Left forelimb (tissue), 1 donor: ENCODE measurements at regions not wholly inside any gene's neighbourhood (a gene's known extent, or its start where the extent isn't known, plus 50 kb on each side); places are given as distances from the start of the nearest gene placed in this dataset.
"Not testable (repeated sequence)": the region's sequence is repeated elsewhere in the genome, so short reads cannot be mapped to it uniquely, and the experiment has no call there.

Source experiments
- DNase-seq: peaks from one replicate; pipeline ENCODE4 v3.0.0-alpha.2; 2018; ENCODE audit warnings: low spot score

- DNase-seq = no peak
Measured at GRCh38 chr18:38575648-38576047, 1010.0 kb upstream of the CELF4 start.

GRCh38 chr18:38575023-38575422 is 1009.4 kb upstream of the CELF4 start:
- no peak for DNase-seq

GRCh38 chr18:38572554-38573111 is 1007.0 kb upstream of the CELF4 start:
- no peak for DNase-seq

GRCh38 chr18:38571651-38572050 is 1006.1 kb upstream of the CELF4 start:
- DNase-seq = no peak

- DNase-seq = no peak
Measured at GRCh38 chr18:38565513-38565912, 999.9 kb upstream of the CELF4 start.

- DNase-seq = no peak
Measured at GRCh38 chr18:38563396-38563980, 997.9 kb upstream of the CELF4 start.

GRCh38 chr18:38557006-38557405 is 991.4 kb upstream of the CELF4 start:
- DNase-seq = no peak

GRCh38 chr18:38552732-38553321 is 987.2 kb upstream of the CELF4 start:
- no peak for DNase-seq

GRCh38 chr18:38551881-38552280 is 986.3 kb upstream of the CELF4 start:
- DNase-seq = no peak

GRCh38 chr18:38545071-38545470 is 979.5 kb upstream of the CELF4 start:
- no peak for DNase-seq

GRCh38 chr18:38539856-38540255 is 974.3 kb upstream of the CELF4 start:
- no peak for DNase-seq

- no peak for DNase-seq
Measured at GRCh38 chr18:38539371-38539770, 973.8 kb upstream of the CELF4 start.

- no peak for DNase-seq
Measured at GRCh38 chr18:38534073-38534472, 968.5 kb upstream of the CELF4 start.

- DNase-seq = no peak
Measured at GRCh38 chr18:38526922-38527321, 961.3 kb upstream of the CELF4 start.

GRCh38 chr18:38525039-38525438 is 959.4 kb upstream of the CELF4 start:
- DNase-seq = no peak

- no peak for DNase-seq
Measured at GRCh38 chr18:38520786-38521185, 955.2 kb upstream of the CELF4 start.

GRCh38 chr18:38502539-38502938 is 936.9 kb upstream of the CELF4 start:
- no peak for DNase-seq

- no peak for DNase-seq
Measured at GRCh38 chr18:38497266-38497665, 931.7 kb upstream of the CELF4 start.

- no peak for DNase-seq
Measured at GRCh38 chr18:38496222-38496793, 930.7 kb upstream of the CELF4 start.

- no peak for DNase-seq
Measured at GRCh38 chr18:38494065-38494464, 928.5 kb upstream of the CELF4 start.

GRCh38 chr18:38491195-38491594 is 925.6 kb upstream of the CELF4 start:
- DNase-seq = no peak

GRCh38 chr18:38489721-38490120 is 924.1 kb upstream of the CELF4 start:
- DNase-seq = not testable (repeated sequence)

GRCh38 chr18:38487521-38487920 is 921.9 kb upstream of the CELF4 start:
- DNase-seq = no peak

GRCh38 chr18:38483326-38483725 is 917.7 kb upstream of the CELF4 start:
- no peak for DNase-seq
